A673 (cell line): ENCODE measurements at regions not wholly inside any gene's neighbourhood (a gene's known extent, or its start where the extent isn't known, plus 50 kb on each side); places are given as distances from the start of the nearest gene placed in this dataset.

ENCODE experiments used
- BruUV-seq: library from RNA; stranded (reverse); fragments of 400-500 nt; replicated peaks from 2 replicates; lab custom pipeline; 2021; lab: Mats Ljungman, UMichigan
- CTCF ChIA-PET: fragments of 300-600 bp; sonication (Branson Sonifier 250); formaldehyde crosslinking; loops from one replicate; lab custom pipeline; 2022; ENCODE audit warnings: antibody characterized with exemption; lab: Charles Lee
- POLR2A ChIA-PET: fragments of 300-600 bp; sonication (Branson Sonifier 250); formaldehyde crosslinking; loops from one replicate; lab custom pipeline; 2022; ENCODE audit warnings: antibody characterized with exemption; ENCODE audit not compliant: low non-redundant PET; lab: Charles Lee
- DNase-seq: peaks from one replicate; pipeline ENCODE4 v3.0.0-alpha.2; 2015; ENCODE audit warnings: low spot score
- H3K27ac ChIP-seq: fragments of 200-600 bp; sonication (generic); 2 replicates; pipeline ENCODE4 v1.5.1; 2016; ENCODE audit warnings: mixed run types, low read depth, mild to moderate bottlenecking, mixed read lengths, antibody characterized with exemption, low read length; ENCODE audit not compliant: poor library complexity, severe bottlenecking
- H3K27me3 ChIP-seq: fragments of 200-600 bp; sonication (generic); replicated peaks from 2 replicates; pipeline ENCODE4 v1.6.1; 2017; ENCODE audit warnings: mixed run types, low read depth, mild to moderate bottlenecking, mixed read lengths, antibody characterized with exemption, low read length; ENCODE audit not compliant: insufficient read depth, poor library complexity
- H3K36me3 ChIP-seq: fragments of 200-600 bp; sonication (generic); 2 replicates; pipeline ENCODE4 v1.6.1; 2016; ENCODE audit warnings: mixed run types, mild to moderate bottlenecking, mixed read lengths, antibody characterized with exemption, low read length; ENCODE audit not compliant: insufficient read depth, poor library complexity, severe bottlenecking
- H3K4me1 ChIP-seq: fragments of 200-600 bp; sonication (generic); 2 replicates; pipeline ENCODE4 v1.6.1; 2017; ENCODE audit warnings: mixed run types, mild to moderate bottlenecking, mixed read lengths, antibody characterized with exemption, low read length; ENCODE audit not compliant: insufficient read depth, poor library complexity, severe bottlenecking
- H3K4me3 ChIP-seq: fragments of 200-600 bp; sonication (generic); 2 replicates; pipeline ENCODE4 v1.5.1; 2016; ENCODE audit warnings: low read depth, mixed run types, mild to moderate bottlenecking, mixed read lengths, low read length; ENCODE audit not compliant: poor library complexity, severe bottlenecking
- H3K9me3 ChIP-seq: fragments of 200-600 bp; sonication (generic); 2 replicates; pipeline ENCODE4 v1.6.1; 2016; ENCODE audit warnings: mixed run types, low read depth, mild to moderate bottlenecking, mixed read lengths, antibody characterized with exemption, low read length; ENCODE audit not compliant: poor library complexity, severe bottlenecking
- EZH2 ChIP-seq: fragments of 200-600 bp; sonication (generic); IDR thresholded peaks from 2 replicates; pipeline ENCODE4 v1.6.1; 2017; ENCODE audit warnings: borderline replicate concordance, low read depth, mild to moderate bottlenecking, mixed read lengths, antibody characterized with exemption, low read length; ENCODE audit not compliant: poor library complexity, severe bottlenecking
- intact Hi-C: fragments of 100-400 bp; cut with micrococcal nuclease; formaldehyde crosslinking; loops from one replicate; pipeline ENCODE4 v1.10.0; 2022; ENCODE audit not compliant: unreplicated experiment
- TF ChIP-seq, protein P1 (sequence below): fragments of 300-800, 200-600 bp; sonication (generic); conservative IDR thresholded peaks from 2 replicates; pipeline ENCODE4 v1.5.1; 2017; ENCODE audit warnings: low read depth, mild to moderate bottlenecking, antibody characterized with exemption, low read length, moderate library complexity, mixed read lengths

- no TSS peak for BruUV-seq
- ChIA-PET POLR2A (no interaction called here), CTCF (no interaction called here)
- no peak for DNase-seq
- intact Hi-C loops, result no loop called here
- Histone ChIP-seq H3K9me3 (no peaks in the 10 kb centered on the region), H3K4me1 (no peaks in the 10 kb centered on the region), H3K27me3 (no peaks in the 10 kb centered on the region), H3K36me3 (no peaks in the 10 kb centered on the region), H3K27ac (no peak overlapping the region), H3K4me3 (no peak overlapping the region)
- TF ChIP-seq, protein P1, sequence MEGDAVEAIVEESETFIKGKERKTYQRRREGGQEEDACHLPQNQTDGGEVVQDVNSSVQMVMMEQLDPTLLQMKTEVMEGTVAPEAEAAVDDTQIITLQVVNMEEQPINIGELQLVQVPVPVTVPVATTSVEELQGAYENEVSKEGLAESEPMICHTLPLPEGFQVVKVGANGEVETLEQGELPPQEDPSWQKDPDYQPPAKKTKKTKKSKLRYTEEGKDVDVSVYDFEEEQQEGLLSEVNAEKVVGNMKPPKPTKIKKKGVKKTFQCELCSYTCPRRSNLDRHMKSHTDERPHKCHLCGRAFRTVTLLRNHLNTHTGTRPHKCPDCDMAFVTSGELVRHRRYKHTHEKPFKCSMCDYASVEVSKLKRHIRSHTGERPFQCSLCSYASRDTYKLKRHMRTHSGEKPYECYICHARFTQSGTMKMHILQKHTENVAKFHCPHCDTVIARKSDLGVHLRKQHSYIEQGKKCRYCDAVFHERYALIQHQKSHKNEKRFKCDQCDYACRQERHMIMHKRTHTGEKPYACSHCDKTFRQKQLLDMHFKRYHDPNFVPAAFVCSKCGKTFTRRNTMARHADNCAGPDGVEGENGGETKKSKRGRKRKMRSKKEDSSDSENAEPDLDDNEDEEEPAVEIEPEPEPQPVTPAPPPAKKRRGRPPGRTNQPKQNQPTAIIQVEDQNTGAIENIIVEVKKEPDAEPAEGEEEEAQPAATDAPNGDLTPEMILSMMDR, result no peak
- TF ChIP-seq EZH2, result no peak
Observed at GRCh38 chr11:56917708-56918400, 70.9 kb upstream of the OR5AK2 start.

DNA sequence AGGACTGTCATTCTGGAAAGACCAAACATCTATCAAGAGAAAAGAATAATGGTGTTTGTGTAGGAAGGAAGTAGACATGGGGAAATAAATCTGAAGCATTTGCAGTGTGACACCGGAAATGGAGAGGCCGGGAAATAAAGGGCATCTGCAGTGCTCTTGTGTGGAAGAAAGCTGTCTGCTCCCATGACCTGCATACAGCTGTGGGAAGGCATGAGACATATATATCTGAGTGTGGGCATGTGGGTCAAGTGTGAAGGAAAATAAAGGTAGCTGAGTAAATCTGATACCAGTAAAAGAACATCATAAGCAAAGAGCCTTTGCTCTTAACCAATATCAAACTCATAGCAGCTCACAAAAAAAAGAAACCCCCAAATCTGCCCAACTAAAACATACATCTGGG, 72.1 kb upstream of the OR5AK2 start:
- Histone ChIP-seq H3K27me3 (no peaks in the 10 kb centered on the region), H3K4me3 (no peak overlapping the region), H3K36me3 (no peaks in the 10 kb centered on the region), H3K4me1 (no peaks in the 10 kb centered on the region), H3K9me3 (no peaks in the 10 kb centered on the region), H3K27ac (no peak overlapping the region)
- no TSS peak for BruUV-seq
- POLR2A ChIA-PET, result interaction anchor here (0.6 kb wide), 1 partner anchor 848 kb away, joined by 3 read pairs; no protein-coding TSS in a partner anchor
- DNase-seq, result no peak
- CTCF ChIA-PET, result no interaction called here
- intact Hi-C loops, result no loop called here
- TF ChIP-seq, protein P1, result no peak
- TF ChIP-seq EZH2, result no peak

DNA sequence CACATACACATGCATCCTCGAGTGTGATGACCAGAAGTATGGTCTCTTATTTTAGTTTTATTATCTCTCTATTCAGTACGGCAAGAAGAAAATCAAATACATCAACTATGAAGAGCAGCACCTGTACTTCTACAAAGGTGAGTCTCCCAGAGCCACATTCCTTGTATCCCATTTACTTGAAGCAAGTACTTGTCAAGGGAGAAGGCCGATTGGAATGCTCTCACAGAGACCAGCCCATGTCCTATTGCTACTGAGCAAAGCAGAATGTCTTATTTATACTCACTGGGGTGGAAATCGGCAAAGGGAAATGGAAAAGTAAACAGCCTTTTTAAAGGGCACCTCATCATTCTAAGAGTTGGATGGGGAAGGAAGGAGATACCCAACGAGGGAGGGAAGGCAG, 72.6 kb upstream of the OR5AK2 start:
- Histone ChIP-seq H3K27ac (no peak overlapping the region), H3K27me3 (no peaks in the 10 kb centered on the region), H3K4me3 (no peak overlapping the region), H3K36me3 (no peaks in the 10 kb centered on the region), H3K4me1 (no peaks in the 10 kb centered on the region), H3K9me3 (no peaks in the 10 kb centered on the region)
- no peak for TF ChIP-seq EZH2
- TF ChIP-seq, protein P1, result no peak
- ChIA-PET POLR2A (no interaction called here), CTCF (no interaction called here)
- DNase-seq, result no peak
- intact Hi-C loops, result no loop called here
- no TSS peak for BruUV-seq
